Tibial nerve (tissue), 4 donors: ENCODE measurements at regions not wholly inside any gene's neighbourhood (a gene's known extent, or its start where the extent isn't known, plus 50 kb on each side); places are given as distances from the start of the nearest gene placed in this dataset.

Experiments
- EP300 ChIP-seq, 2 donors: sonication (generic); formaldehyde crosslinking; IDR thresholded peaks; one replicate each; pipeline ENCODE4 v1.6.1; 2017; ENCODE audit warnings: antibody characterized with exemption in 2 of 2, mild to moderate bottlenecking in 1 of 2
- POLR2A ChIP-seq, 2 donors: fragments of 450-650 bp; IDR thresholded peaks; one replicate each; pipeline ENCODE4 v1.6.1; 2017; ENCODE audit warnings: antibody characterized with exemption in 2 of 2, mild to moderate bottlenecking in 2 of 2, moderate library complexity in 2 of 2
- TF ChIP-seq, protein P1 (sequence below), 5 experiments: fragments of 200-600 bp in 3 of 5; fragments of 450-650 bp in 2 of 5; sonication (generic) in 3 of 5; IDR thresholded peaks; one replicate each; pipeline ENCODE4 v1.5.1; 2016 to 2019; ENCODE audit warnings: antibody characterized with exemption in 5 of 5, mild to moderate bottlenecking in 3 of 5, moderate library complexity in 2 of 5

DNA sequence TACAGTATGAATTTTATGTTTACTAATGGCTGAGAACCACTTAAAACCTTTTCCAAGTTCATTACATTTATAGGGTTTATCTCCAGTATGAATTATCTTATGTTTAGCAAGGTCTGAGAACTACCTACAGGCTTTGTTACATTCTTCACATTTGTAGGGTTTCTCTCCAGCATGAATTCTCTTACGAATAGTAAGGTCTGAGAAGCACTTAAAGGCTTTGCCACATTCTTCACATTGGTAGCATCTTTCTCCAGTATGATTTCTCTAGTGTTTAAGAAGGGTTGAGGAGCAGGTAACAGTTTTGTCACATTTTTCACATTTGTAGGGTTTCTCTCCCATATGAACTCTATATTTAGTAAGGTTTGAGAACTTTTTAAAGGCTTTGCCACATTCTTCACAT is 1127.4 kb downstream of the EFNA5 start:
- TF ChIP-seq POLR2A (IDR thresholded peaks at IDR 0.05) (no peak), EP300 (IDR thresholded peaks at IDR 0.05) (no peak)
- TF ChIP-seq, protein P1, sequence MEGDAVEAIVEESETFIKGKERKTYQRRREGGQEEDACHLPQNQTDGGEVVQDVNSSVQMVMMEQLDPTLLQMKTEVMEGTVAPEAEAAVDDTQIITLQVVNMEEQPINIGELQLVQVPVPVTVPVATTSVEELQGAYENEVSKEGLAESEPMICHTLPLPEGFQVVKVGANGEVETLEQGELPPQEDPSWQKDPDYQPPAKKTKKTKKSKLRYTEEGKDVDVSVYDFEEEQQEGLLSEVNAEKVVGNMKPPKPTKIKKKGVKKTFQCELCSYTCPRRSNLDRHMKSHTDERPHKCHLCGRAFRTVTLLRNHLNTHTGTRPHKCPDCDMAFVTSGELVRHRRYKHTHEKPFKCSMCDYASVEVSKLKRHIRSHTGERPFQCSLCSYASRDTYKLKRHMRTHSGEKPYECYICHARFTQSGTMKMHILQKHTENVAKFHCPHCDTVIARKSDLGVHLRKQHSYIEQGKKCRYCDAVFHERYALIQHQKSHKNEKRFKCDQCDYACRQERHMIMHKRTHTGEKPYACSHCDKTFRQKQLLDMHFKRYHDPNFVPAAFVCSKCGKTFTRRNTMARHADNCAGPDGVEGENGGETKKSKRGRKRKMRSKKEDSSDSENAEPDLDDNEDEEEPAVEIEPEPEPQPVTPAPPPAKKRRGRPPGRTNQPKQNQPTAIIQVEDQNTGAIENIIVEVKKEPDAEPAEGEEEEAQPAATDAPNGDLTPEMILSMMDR (IDR thresholded peaks at IDR 0.05) = no peak
